Keratinocyte (primary cell): ENCODE measurements at regions not wholly inside any gene's neighbourhood (a gene's known extent, or its start where the extent isn't known, plus 50 kb on each side); places are given as distances from the start of the nearest gene placed in this dataset.

Experiments used
- DNase-seq: peaks from one replicate; pipeline ENCODE4 v3.0.0-alpha.2; 2011; ENCODE audit warnings: low read depth, missing footprints, low spot score
- FAIRE-seq: peaks from 2 replicates; lab custom pipeline; 2011; peaks lifted over from hg19 to GRCh38; lab: Jason Lieb, UNC
- H2AFZ ChIP-seq: 2 replicates; pipeline ENCODE4 v1.6.0; 2012; ENCODE audit warnings: low read length, control low read depth, inconsistent platforms; ENCODE audit not compliant: control insufficient read depth
- H3K27ac ChIP-seq: 2 replicates; pipeline ENCODE4 v1.5.1; 2011; ENCODE audit warnings: low read length; ENCODE audit not compliant: control insufficient read depth, insufficient read depth
- H3K27me3 ChIP-seq: 3 replicates; pipeline ENCODE4 v1.6.0; 2011; ENCODE audit warnings: low read length; ENCODE audit not compliant: control insufficient read depth, insufficient read depth; ENCODE audit errors: extremely low read depth
- H3K36me3 ChIP-seq, 2 experiments: 2 replicates in 1 of 2; 3 replicates in 1 of 2; pipeline ENCODE4 v1.5.1; 2011; ENCODE audit warnings: low read length in 2 of 2, mild to moderate bottlenecking in 1 of 2; ENCODE audit not compliant: control insufficient read depth in 2 of 2, insufficient read depth in 2 of 2; ENCODE audit errors: extremely low read depth in 1 of 2
- H3K4me1 ChIP-seq: 3 replicates; pipeline ENCODE4 v1.5.1; 2011; ENCODE audit warnings: low read length; ENCODE audit not compliant: control insufficient read depth, insufficient read depth; ENCODE audit errors: extremely low read depth
- H3K4me2 ChIP-seq: 3 replicates; pipeline ENCODE4 v1.6.0; 2011; ENCODE audit warnings: low read depth, low read length; ENCODE audit not compliant: control insufficient read depth, insufficient read depth; ENCODE audit errors: extremely low read depth
- H3K4me3 ChIP-seq, 3 experiments: fragments of 200-600 bp in 1 of 3; sonication (generic) in 1 of 3; 2 replicates in 2 of 3; 3 replicates in 1 of 3; pipeline ENCODE4 v1.5.1; 2011 to 2016; ENCODE audit warnings: low read length in 3 of 3, mild to moderate bottlenecking in 3 of 3, control low read depth in 2 of 3, inconsistent platforms in 1 of 3, low read depth in 1 of 3, mixed read lengths in 1 of 3, mixed run types in 1 of 3, moderate library complexity in 1 of 3; ENCODE audit not compliant: control insufficient read depth in 2 of 3, insufficient read depth in 2 of 3; ENCODE audit errors: extremely low read depth in 1 of 3
- H3K79me2 ChIP-seq: 2 replicates; pipeline ENCODE4 v1.6.0; 2012; ENCODE audit warnings: low read length; ENCODE audit not compliant: control insufficient read depth, insufficient read depth
- H3K9ac ChIP-seq: 3 replicates; pipeline ENCODE4 v1.6.0; 2011; ENCODE audit warnings: low read length; ENCODE audit not compliant: control insufficient read depth, insufficient read depth; ENCODE audit errors: extremely low read depth
- H3K9me1 ChIP-seq: 3 replicates; pipeline ENCODE4 v1.6.0; 2011; ENCODE audit warnings: low read length; ENCODE audit not compliant: control insufficient read depth, insufficient read depth; ENCODE audit errors: extremely low read depth
- H3K9me3 ChIP-seq: 2 replicates; pipeline ENCODE4 v1.5.1; 2012; ENCODE audit warnings: low read depth, low read length; ENCODE audit not compliant: control insufficient read depth
- H4K20me1 ChIP-seq: 3 replicates; pipeline ENCODE4 v1.6.0; 2011; ENCODE audit warnings: low read length; ENCODE audit not compliant: control insufficient read depth, insufficient read depth; ENCODE audit errors: extremely low read depth
- CTCF ChIP-seq, 3 experiments: IDR thresholded peaks in 1 of 3; conservative IDR thresholded peaks in 1 of 3; optimal IDR thresholded peaks in 1 of 3; 2 replicates in 2 of 3; 3 replicates in 1 of 3; pipeline versions ENCODE3 to v1.5.1; 2011; ENCODE audit warnings: low read length in 3 of 3, mild to moderate bottlenecking in 3 of 3, moderate library complexity in 2 of 3, control low read depth in 1 of 3, inconsistent platforms in 1 of 3; ENCODE audit not compliant: insufficient read depth in 2 of 3; ENCODE audit errors: extremely low read depth in 1 of 3
- EZH2 ChIP-seq: IDR thresholded peaks from one replicate; pipeline ENCODE4 v1.6.1; 2012; ENCODE audit warnings: inconsistent platforms, mild to moderate bottlenecking, low read length, moderate library complexity
- dilution Hi-C: fragments of 300-500 bp; cut with MboI; formaldehyde crosslinking; loops from one replicate; pipeline ENCODE4 v1.7.0; 2020; ENCODE audit warnings: low sequenced_read_pairs; ENCODE audit not compliant: extremely low pct_ligation_motif_present

- Histone ChIP-seq H3K27ac (no peak overlapping the region), H3K9ac (no peak overlapping the region), H3K4me1 (no peaks in the 10 kb centered on the region), H3K9me1 (no peaks in the 10 kb centered on the region), H3K36me3 (no peaks in the 10 kb centered on the region), H3K4me2 (no peak overlapping the region), H4K20me1 (no peaks in the 10 kb centered on the region), H2AFZ (no peak overlapping the region), H3K79me2 (no peaks in the 10 kb centered on the region), H3K9me3 (peaks cover 4% of the 10 kb centered on the region), H3K4me3 (no peak overlapping the region), H3K27me3 (no peaks in the 10 kb centered on the region)
- dilution Hi-C loops: no loop called here
- DNase-seq (no peak), FAIRE-seq (no peak)
- TF ChIP-seq CTCF (optimal IDR thresholded peaks at IDR 0.05 in 1 of 3, IDR thresholded peaks at IDR 0.05 in 1 of 3, conservative IDR thresholded peaks at IDR 0.05 in 1 of 3; ENCODE audit: extremely low read depth in 1 of 3, insufficient read depth in 2 of 3, low read length in 3 of 3) (no peak), EZH2 (no peak)
Measured at GRCh38 chr13:56988543-56988942, 152.2 kb upstream of the PRR20A start.

GRCh38 chr13:57003682-57004081, 137.0 kb upstream of the PRR20A start:
- dilution Hi-C loops: no loop called here
- H3K4me1 ChIP-seq: no peaks in the 10 kb centered on the region
- no peaks in the 10 kb centered on the region for H3K36me3 ChIP-seq
- H3K79me2 ChIP-seq: no peaks in the 10 kb centered on the region
- no peak overlapping the region for H2AFZ ChIP-seq
- H3K27me3 ChIP-seq: no peaks in the 10 kb centered on the region
- FAIRE-seq: no peak
- H3K9me3 ChIP-seq: no peaks in the 10 kb centered on the region
- DNase-seq: no peak
- no peak for TF ChIP-seq EZH2
- TF ChIP-seq CTCF (optimal IDR thresholded peaks at IDR 0.05 in 1 of 3, IDR thresholded peaks at IDR 0.05 in 1 of 3, conservative IDR thresholded peaks at IDR 0.05 in 1 of 3; ENCODE audit: extremely low read depth in 1 of 3, insufficient read depth in 2 of 3, low read length in 3 of 3): no peak
- no peaks in the 10 kb centered on the region for H4K20me1 ChIP-seq
- H3K4me3 ChIP-seq: no peak overlapping the region
- H3K9ac ChIP-seq: no peak overlapping the region
- H3K9me1 ChIP-seq: no peaks in the 10 kb centered on the region
- no peak overlapping the region for H3K4me2 ChIP-seq
- no peak overlapping the region for H3K27ac ChIP-seq
